Activated T-cell treated with anti-CD3 and anti-CD28 coated beads for 1 hour (primary cell): ENCODE measurements at regions not wholly inside any gene's neighbourhood (a gene's known extent, or its start where the extent isn't known, plus 50 kb on each side); places are given as distances from the start of the nearest gene placed in this dataset.
"Not testable (repeated sequence)": the region's sequence is repeated elsewhere in the genome, so short reads cannot be mapped to it uniquely, and the experiment has no call there.

Experiments used
- DNase-seq: peaks from one replicate; pipeline ENCODE4 v3.0.0-alpha.2; 2020; ENCODE audit warnings: low read depth

GRCh38 chr3:72052841-72053409, 268.0 kb upstream of the PROK2 start:
- no peak for DNase-seq

DNA sequence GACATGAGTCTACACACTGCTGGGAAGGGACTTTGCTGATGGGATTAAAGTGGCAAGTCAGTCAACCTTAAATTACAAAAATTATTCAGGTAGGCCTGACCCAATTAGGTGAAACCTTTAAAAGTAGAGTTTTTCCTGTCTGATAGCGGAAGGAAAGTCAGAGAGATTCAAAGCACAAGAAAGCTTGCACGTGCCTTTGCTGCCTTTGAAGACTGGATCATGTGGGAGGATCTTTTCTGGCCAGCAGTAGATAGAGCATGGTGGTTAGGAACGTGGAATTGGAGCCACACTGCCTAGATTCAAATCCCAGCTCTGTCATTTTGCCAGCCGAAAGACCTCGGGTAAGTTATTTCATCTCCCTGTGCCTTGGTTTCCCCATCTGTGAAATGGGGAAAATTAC, 265.8 kb upstream of the PROK2 start:
- no peak for DNase-seq

GRCh38 chr3:72050048-72050632, 265.2 kb upstream of the PROK2 start:
- DNase-seq, result no peak

GRCh38 chr3:72049300-72049699, 264.4 kb upstream of the PROK2 start:
- no peak for DNase-seq

GRCh38 chr3:72048873-72049272, 263.9 kb upstream of the PROK2 start:
- no peak for DNase-seq

DNA sequence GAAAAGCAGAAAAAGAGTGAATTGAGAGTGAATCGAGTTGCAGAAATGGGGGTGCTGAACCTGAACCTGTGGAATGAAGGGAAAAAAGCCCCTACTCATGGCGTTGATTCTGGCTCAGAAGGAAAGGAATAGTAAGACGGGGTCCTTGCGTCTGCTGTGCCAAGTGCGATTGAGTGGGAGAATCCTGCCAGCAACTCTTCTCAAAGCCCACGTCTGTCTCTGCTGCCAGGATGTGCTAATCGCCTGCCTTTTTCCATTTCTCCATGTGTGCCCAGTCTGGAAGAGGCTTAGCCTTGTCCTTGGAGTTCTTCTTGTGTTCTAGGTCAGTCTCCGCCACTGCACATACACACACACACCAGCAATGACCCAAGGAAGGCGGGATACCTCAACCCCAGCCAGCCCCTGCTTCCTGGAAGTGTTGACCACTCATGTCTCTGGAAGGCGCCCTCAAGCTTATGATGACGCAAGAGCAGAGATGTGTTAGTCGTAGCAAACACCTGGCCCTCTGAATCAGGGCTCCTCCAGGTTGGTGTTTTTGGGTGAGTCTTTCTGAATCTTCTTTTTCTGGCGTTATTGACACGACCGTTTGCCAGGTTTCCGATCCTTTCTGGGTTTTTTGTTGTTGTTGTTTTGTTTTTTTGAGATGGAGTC, 262.4 kb upstream of the PROK2 start:
- DNase-seq, result no peak

DNA sequence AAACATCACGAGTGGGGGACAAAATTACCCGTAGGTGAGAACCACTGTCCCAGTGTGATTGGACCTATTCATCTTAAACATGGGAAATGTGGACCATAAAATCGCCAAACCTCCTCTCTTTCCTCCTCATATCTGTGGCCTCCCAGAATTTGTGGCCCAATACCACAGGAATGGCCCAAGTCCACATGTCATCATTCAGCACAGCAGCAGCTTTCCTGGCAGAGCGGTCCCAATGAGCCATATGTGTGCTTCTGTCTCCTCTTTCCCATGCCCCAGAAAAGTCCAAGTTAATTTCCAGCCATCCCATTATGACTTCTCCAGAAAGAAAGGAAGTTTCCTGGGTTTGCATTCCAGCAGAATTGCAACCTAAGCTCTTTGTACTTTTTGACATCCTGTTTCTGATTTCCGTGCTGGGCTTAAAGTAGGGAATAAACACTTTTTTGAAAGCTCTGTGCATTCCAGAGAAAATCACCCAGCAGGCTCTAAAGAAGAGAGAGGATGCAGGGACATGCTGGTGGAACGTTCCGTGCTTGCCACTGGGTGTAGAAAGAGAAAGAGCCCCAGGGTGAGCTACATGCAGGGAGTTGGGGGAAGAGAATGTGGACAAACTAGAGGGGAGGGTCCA, 259.4 kb upstream of the PROK2 start:
- no peak for DNase-seq

DNA sequence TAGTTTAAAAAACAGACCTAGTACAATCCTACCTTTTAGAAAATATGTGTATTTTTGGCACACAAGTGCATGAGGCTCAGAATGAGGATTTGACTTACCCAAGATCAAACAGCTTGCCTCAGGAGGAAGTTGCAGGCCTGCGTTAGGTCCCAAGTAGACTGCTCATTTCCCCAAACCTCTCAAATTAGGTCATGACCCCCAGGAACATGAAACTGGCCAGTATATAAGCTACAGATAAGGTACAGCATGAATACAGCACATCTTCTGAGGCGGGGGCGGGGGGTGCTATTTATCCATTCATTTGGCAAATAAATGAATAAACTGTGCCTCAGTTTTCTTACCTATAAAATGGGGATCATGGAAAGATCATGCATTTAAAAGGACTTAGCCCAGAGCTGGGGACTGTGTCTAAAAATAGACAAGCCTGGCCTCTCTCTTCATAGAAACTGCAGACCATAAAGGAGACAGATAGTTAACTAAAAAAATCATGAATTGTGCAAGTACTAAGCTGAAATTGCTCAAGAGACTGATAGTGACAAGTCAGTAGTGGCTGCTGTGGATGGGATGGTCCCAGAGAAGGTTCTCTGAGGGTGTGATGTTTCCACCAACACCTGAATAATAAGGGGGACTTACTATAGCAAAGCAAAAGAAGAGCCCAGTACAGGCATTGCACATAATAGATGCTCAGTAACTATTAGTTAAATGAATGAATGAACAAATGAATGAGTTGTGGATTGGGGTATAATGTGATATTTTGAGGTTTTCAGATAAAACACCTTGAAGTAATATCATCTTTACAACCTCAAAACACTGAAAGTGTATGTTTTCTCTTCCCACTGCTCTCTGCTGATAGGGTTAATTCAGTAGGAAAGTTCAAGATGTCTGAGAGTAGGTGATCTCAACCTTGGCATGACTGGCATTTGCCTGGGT, 258.5 kb upstream of the PROK2 start:
- no peak for DNase-seq

DNA sequence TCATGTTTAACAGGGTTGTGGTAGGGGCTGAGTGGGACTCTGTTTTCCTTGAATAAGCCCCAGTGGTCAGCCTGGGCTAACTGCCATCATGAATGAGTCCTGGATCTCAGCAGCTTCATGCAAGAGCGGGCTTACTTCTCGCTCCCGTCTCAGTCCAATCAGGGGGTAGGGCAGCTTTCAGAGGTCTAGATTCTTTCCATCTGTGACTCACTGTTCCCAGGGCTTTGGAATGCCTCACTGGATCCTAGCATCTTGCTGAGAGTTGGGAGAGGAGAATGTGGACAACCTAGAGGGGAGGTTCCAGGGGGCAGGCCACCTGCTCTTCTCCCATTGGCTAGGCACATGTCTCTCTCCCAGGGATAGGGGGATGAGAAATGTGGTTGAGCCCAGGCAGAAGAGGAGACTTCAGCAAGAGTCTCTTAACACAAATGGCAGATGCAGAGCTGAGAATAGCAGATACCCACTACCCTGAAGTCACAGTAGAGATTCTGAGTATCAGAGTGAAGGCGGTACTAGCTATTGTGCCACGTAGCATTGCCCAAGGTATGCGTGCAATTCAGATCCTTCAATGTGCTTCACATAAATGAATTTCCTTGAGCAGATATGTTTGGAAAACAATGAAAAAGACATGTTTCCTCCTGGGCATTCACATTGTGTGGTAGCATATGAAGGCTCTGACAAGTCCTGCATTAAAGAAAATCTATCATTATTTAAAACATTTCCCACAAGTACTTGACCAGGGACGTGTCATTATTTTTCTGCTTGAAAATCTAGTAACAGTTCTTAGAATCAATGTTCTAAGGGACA, 257.7 kb upstream of the PROK2 start:
- no peak for DNase-seq

DNA sequence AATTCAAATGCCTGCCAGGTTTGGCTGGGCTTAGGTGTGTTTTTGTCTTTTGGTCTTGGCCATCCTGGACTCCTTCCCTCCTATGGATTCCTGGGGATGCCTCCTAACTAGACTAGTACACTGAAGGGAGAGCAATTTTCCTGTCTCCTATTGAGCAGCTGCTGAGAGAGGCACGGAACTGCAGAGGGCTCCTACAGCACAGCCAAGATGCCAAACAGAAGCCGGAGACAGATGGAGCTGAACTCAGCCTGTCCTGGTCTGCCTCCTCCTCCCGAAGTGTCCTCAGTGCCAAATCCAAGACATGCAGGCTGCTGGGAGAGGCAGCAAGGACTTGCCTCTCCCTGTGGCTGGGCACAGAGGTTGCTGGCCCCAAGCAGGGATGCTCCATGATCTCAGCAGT, 256.6 kb upstream of the PROK2 start:
- no peak for DNase-seq

DNA sequence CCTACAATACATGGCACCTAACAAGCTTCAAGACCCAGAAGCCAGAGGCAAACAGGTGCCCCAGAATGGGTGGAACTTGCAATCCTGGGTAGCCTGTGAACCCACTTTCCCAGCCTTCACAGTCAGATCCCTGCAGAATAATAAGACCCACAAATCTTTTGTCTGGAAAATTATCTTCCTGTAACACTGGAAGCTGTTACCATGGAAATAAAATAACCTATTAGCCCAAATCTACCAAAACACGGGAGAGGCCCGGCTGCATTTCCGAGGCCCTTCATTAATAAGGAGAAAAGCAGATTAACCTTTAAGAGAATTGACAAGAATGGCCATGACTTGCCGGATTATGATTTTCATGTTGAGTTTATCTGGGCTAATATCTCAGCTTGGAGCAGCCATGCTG, 256.1 kb upstream of the PROK2 start:
- no peak for DNase-seq

GRCh38 chr3:72039677-72040076, 254.7 kb upstream of the PROK2 start:
- no peak for DNase-seq

DNA sequence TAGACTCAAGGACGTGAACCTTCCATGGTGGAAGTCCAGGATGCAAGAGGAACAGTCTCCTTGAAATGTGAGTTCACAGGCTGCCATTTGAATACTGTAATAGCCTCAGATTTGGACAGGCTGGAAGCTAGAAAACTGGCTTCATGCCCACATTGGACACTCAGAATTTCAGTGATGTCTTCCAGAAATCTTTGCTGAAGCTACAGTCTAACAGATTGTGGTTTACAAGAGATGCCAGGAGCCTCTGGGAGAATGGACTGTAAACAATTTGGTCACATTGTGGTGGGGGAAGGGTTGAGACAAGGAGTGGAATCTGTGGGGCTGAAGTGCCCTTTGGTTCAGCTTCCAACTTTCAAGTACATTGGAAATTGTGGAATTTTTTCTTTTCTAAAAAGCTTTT, 252.0 kb upstream of the PROK2 start:
- no peak for DNase-seq

DNA sequence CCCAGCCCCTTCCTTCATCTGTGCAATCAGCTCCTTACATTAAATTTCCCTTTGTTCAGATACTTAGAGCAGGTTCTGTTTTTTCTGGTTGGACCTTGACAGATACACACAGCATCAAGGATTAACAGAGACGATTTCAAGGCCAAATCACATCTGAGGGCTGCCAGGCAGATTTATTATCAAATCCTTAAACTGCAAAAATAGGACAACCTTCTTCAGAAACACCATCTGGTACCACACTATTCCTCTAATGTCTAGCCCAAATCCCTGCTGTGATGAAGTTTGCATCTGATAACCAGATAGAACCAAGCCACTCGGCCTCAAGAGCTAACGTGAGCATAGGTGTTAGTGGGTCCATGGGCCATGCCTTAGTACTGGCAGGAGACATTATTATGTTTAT, 250.7 kb upstream of the PROK2 start:
- DNase-seq, result no peak

DNA sequence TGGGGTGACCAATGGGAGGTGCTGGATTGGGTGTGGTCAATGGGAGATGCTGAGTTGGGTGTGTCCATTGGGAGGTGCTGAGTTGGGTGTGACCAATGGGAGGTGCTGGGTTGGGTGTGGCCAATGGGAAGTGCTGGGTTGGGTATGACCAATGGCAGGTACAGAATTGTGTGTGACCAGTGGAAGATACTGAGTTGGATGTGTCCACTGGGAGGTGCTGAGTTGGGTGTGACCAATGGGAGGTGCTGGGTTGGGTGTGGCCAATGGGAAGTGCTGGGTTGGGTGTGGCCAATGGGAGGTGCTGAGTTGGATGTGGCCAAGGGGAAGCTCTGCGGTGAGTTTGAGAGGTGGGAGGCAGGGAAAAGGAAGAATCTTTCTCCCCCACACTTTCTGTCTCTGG, 250.0 kb upstream of the PROK2 start:
- no peak for DNase-seq

DNA sequence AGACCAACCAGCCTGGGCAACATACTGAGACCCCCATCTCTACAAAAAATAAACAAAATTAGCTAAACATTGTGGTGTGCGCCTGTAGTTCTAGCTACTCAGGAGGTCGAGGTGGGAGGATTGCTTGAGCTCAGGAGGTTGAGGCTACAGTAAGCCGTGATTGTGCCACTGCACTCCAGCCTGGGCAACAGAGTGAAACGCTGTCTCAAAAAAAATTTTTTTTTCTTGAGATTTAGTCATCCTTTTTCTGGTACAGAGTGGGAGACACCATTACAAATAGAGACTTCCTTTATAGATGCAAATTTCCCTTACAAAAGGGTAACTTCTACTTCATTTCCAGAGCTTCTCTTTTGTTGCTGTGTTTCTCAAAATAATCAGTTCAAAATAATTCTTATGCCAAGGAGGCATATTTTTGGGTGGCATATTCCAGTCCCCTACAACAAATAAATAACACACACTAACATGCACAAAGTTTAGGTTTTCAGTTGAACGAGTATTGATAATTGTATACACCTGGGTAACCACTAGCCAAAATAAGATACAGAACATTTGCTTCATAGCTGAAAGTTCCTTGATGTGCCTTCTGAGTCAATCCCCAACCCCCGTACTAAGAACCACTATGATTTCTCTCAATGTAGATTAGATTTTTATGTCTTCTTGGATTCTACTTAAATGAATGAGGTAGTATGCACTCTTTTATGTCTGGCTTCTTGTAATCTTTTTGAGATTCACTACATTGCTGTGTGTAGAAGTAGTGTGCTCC, 248.9 kb upstream of the PROK2 start:
- DNase-seq, result no peak

GRCh38 chr3:72032441-72033135, 247.6 kb upstream of the PROK2 start:
- no peak for DNase-seq

GRCh38 chr3:72031581-72031980, 246.6 kb upstream of the PROK2 start:
- no peak for DNase-seq

GRCh38 chr3:72030296-72030695, 245.3 kb upstream of the PROK2 start:
- DNase-seq, result not testable (repeated sequence)

GRCh38 chr3:72028726-72029125, 243.8 kb upstream of the PROK2 start:
- not testable (repeated sequence) for DNase-seq
